Midbrain (tissue), 1 donor: ENCODE measurements at regions not wholly inside any gene's neighbourhood (a gene's known extent, or its start where the extent isn't known, plus 50 kb on each side); places are given as distances from the start of the nearest gene placed in this dataset.

Experiments used
- DNase-seq: peaks from one replicate; lab custom pipeline; 2025; lab: John Stamatoyannopoulos, UW

GRCh38 chr5:68711293-68712200 lies 382.3 kb upstream of the SLC30A5 start:
- DNase-seq = no peak

GRCh38 chr5:68714810-68715209 lies 379.0 kb upstream of the SLC30A5 start:
- DNase-seq = peak; percentile 19

GRCh38 chr5:68720884-68721610 lies 372.8 kb upstream of the SLC30A5 start:
- DNase-seq = no peak

- no peak for DNase-seq
Measured at GRCh38 chr5:68722357-68722756, 371.5 kb upstream of the SLC30A5 start.

GRCh38 chr5:68725905-68726683 lies 367.7 kb upstream of the SLC30A5 start:
- no peak for DNase-seq

- DNase-seq = no peak
Measured at GRCh38 chr5:68727931-68728330, 365.9 kb upstream of the SLC30A5 start.

GRCh38 chr5:68729678-68730077 lies 364.1 kb upstream of the SLC30A5 start:
- DNase-seq = no peak

GRCh38 chr5:68730220-68730978 lies 363.4 kb upstream of the SLC30A5 start:
- peak; percentile 85 for DNase-seq

GRCh38 chr5:68730979-68731654 lies 362.7 kb upstream of the SLC30A5 start:
- DNase-seq = no peak

GRCh38 chr5:68732251-68732650 lies 361.6 kb upstream of the SLC30A5 start:
- no peak for DNase-seq

- no peak for DNase-seq
Measured at GRCh38 chr5:68734781-68735180, 359.0 kb upstream of the SLC30A5 start.

GRCh38 chr5:68738236-68738635 lies 355.6 kb upstream of the SLC30A5 start:
- no peak for DNase-seq

- no peak for DNase-seq
Measured at GRCh38 chr5:68738841-68739240, 355.0 kb upstream of the SLC30A5 start.

GRCh38 chr5:68739752-68740151 lies 354.1 kb upstream of the SLC30A5 start:
- no peak for DNase-seq

- no peak for DNase-seq
Measured at GRCh38 chr5:68740226-68740910, 353.4 kb upstream of the SLC30A5 start.

- no peak for DNase-seq
Measured at GRCh38 chr5:68744206-68744605, 349.6 kb upstream of the SLC30A5 start.

GRCh38 chr5:68745448-68745847 lies 348.4 kb upstream of the SLC30A5 start:
- peak; percentile 29 for DNase-seq

GRCh38 chr5:68746220-68746619 lies 347.6 kb upstream of the SLC30A5 start:
- no peak for DNase-seq

- no peak for DNase-seq
Measured at GRCh38 chr5:68746643-68747420, 347.0 kb upstream of the SLC30A5 start.

- no peak for DNase-seq
Measured at GRCh38 chr5:68747521-68747920, 346.3 kb upstream of the SLC30A5 start.
